ENCODE measurements at regions not wholly inside any gene's neighbourhood (a gene's known extent, or its start where the extent isn't known, plus 50 kb on each side); places are given as distances from the start of the nearest gene placed in this dataset.

DNA sequence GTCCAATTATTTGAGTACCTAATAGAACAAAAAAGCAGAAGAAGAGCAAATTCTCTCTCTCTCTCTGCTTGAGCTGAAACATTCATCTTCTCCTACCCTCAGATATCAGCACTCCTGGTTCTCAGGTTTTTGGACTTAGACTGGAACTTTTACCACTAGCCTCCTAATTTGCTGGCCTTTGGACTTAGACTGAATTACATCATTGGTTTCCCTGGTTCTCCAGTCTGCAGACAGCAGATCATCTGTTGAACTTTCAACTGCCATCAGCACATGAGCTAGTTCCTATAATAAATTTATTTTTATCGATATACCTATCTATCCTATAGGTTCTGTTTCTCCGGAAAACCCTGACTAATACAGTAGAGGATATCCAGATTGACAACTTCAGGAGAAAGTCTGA, 208.9 kb upstream of the GAS1 start:
- no peak overlapping the region for H3K4me3 ChIP-seq (ENCODE audit: low read depth, low read length)
- no peak overlapping the region for H2AFZ ChIP-seq (ENCODE audit: insufficient read depth, low read length, poor library complexity)
- H4K12ac ChIP-seq (ENCODE audit: low read depth, low read length) = no peak overlapping the region
- no CpG with 5 or more reads among the region's 2 CpGs for WGBS (ENCODE audit: extremely low coverage, insufficient coverage, insufficient read length)
- no peak overlapping the region for H3K14ac ChIP-seq (ENCODE audit: low read length)
- H2AK5ac ChIP-seq (ENCODE audit: low read length) = no peak overlapping the region
- no peak overlapping the region for H4K91ac ChIP-seq (ENCODE audit: low read depth, low read length)
- H2BK120ac ChIP-seq (ENCODE audit: insufficient read depth, low read length, poor library complexity) = no peak overlapping the region
- H3K9me3 ChIP-seq (ENCODE audit: insufficient read depth, low read depth, low read length) = no peaks in the 10 kb centered on the region
- no peak overlapping the region for H4K8ac ChIP-seq (ENCODE audit: low read depth, low read length)
- no peaks in the 10 kb centered on the region for H3K4me1 ChIP-seq (ENCODE audit: control insufficient read depth in 1 of 2, insufficient read depth in 2 of 2, low read length in 2 of 2)
- H3K79me2 ChIP-seq (ENCODE audit: control insufficient read depth, insufficient read depth, low read length, poor library complexity) = no peaks in the 10 kb centered on the region
- H3K23ac ChIP-seq (ENCODE audit: low read length) = no peak overlapping the region
- H2BK12ac ChIP-seq (ENCODE audit: low read length) = no peak overlapping the region
- no peak overlapping the region for H3K9ac ChIP-seq (ENCODE audit: low read length)
- H3K27me3 ChIP-seq (ENCODE audit: insufficient read depth, low read length) = no peaks in the 10 kb centered on the region
- H3K79me1 ChIP-seq (ENCODE audit: low read length) = no peaks in the 10 kb centered on the region
- H2BK5ac ChIP-seq (ENCODE audit: low read depth, low read length, poor library complexity) = no peak overlapping the region
- DNase-seq = no peak
- H3K4me2 ChIP-seq (ENCODE audit: low read length) = no peak overlapping the region
- no peak overlapping the region for H3K4ac ChIP-seq (ENCODE audit: low read depth, low read length)
- no peak overlapping the region for H3K27ac ChIP-seq (ENCODE audit: low read depth, low read length)
- no peaks in the 10 kb centered on the region for H3K36me3 ChIP-seq (ENCODE audit: control insufficient read depth in 1 of 2, insufficient read depth in 2 of 2, low read length in 2 of 2)
- no peak overlapping the region for H3K18ac ChIP-seq (ENCODE audit: low read length)

DNA sequence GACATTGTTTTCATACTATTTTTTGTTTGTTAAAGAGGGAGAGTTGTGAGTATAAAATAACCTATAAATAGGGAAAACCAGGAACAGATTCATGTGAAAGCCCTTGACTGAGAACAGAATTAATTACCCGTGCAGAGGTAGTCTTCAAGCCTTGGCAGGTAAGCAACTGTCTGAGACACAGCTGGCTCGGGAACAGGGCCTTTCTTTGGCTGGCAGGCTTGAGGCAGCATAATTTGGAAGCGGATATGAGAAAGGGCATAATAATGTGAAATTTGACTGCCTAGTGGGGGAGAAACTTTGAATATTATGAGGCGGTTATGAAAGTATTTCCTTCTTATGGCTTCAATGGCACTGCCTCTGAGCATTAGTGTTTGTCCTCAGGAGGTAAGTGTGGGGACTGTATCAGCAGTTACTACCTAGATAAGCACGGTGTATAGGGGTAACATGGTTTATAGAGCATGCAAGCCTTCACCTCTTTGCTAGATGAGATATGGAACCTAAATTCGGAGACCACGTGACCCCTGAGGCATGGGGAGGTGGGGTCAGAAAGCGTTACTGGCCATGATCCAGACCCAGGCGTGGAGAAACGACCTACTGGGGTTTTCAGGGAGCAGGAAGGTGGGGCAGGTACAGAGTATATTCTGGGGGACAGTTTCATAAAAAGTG, 210.2 kb upstream of the GAS1 start:
- no peaks in the 10 kb centered on the region for H3K27me3 ChIP-seq (ENCODE audit: insufficient read depth, low read length)
- no peak overlapping the region for H2BK12ac ChIP-seq (ENCODE audit: low read length)
- H4K8ac ChIP-seq (ENCODE audit: low read depth, low read length) = no peak overlapping the region
- no peak overlapping the region for H4K91ac ChIP-seq (ENCODE audit: low read depth, low read length)
- H2BK5ac ChIP-seq (ENCODE audit: low read depth, low read length, poor library complexity) = no peak overlapping the region
- no CpG with 5 or more reads among the region's 10 CpGs for WGBS (ENCODE audit: extremely low coverage, insufficient coverage, insufficient read length)
- H3K4me2 ChIP-seq (ENCODE audit: low read length) = no peak overlapping the region
- no peak overlapping the region for H3K14ac ChIP-seq (ENCODE audit: low read length)
- H2BK120ac ChIP-seq (ENCODE audit: insufficient read depth, low read length, poor library complexity) = no peak overlapping the region
- H3K79me1 ChIP-seq (ENCODE audit: low read length) = no peaks in the 10 kb centered on the region
- no peak overlapping the region for H3K23ac ChIP-seq (ENCODE audit: low read length)
- H2AK5ac ChIP-seq (ENCODE audit: low read length) = no peak overlapping the region
- H4K12ac ChIP-seq (ENCODE audit: low read depth, low read length) = no peak overlapping the region
- H3K27ac ChIP-seq (ENCODE audit: low read depth, low read length) = no peak overlapping the region
- H3K4ac ChIP-seq (ENCODE audit: low read depth, low read length) = no peak overlapping the region
- H3K18ac ChIP-seq (ENCODE audit: low read length) = no peak overlapping the region
- no peak overlapping the region for H2AFZ ChIP-seq (ENCODE audit: insufficient read depth, low read length, poor library complexity)
- DNase-seq = no peak
- H3K9ac ChIP-seq (ENCODE audit: low read length) = no peak overlapping the region
- no peak overlapping the region for H3K4me3 ChIP-seq (ENCODE audit: low read depth, low read length)
- H3K36me3 ChIP-seq (ENCODE audit: control insufficient read depth in 1 of 2, insufficient read depth in 2 of 2, low read length in 2 of 2) = no peaks in the 10 kb centered on the region
- no peaks in the 10 kb centered on the region for H3K9me3 ChIP-seq (ENCODE audit: insufficient read depth, low read depth, low read length)
- no peaks in the 10 kb centered on the region for H3K4me1 ChIP-seq (ENCODE audit: control insufficient read depth in 1 of 2, insufficient read depth in 2 of 2, low read length in 2 of 2)
- H3K79me2 ChIP-seq (ENCODE audit: control insufficient read depth, insufficient read depth, low read length, poor library complexity) = no peaks in the 10 kb centered on the region

DNA sequence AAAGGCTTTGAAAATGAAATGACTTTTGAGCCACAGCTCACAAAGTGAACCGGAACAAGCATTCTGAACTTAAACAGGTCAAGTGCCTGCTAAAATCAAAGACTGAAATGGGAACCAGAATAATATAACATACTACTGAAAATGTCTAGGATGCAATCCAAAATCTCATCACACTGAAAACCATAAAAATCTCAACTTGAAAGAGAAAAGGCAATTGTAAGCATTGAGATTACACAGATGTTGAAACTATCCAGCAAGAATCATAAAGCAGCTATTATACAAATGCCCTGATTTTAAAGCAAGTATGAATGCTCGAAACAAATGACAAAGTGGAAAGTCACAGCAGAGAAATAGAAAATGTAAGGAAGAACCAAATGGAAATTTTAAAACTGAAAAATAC, 211.5 kb upstream of the GAS1 start:
- no peak for DNase-seq

DNA sequence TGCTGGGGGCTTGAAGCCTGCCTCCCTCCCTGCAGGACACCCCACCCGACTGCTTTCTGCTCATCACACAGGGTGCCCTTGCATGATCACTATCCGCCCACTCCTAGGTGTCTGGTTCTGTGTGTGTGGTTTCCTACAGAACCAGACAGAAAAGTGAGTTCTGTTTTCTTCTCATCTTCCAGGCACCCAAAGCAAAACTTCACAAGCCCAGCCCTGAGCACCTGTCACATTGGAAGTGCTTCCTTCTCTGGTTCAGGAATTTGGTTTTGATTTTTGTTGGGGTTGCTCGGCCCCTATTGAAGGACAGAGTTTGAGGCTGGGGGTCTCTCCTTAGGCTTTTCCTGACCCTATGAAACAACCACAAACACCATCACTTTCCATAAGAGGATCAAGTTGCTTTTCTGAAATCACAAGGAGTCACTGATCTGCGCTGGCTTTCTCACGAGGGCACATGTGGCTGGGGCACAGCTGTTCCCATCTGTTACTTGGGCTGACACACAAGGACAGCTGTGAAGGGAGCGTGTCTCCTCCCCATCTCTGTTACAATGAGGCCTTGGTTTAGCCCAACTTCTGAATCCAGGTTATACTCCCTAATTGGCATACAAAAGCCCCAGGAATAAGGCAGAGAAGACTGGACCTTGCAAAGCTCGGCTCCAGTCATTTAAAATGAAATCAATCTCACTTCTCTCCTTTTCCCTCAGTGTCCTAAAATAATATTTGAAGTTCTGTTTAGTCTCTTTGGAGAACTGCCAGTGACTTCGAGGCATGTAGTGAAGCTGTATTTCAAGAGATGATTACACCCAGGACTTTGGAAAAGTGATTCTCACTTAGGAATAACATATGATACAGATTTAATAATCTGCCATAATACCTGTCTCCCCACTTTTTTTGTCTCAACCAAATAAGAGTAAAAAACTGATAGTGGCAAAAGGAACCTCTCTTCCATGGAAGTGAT, 213.1 kb upstream of the GAS1 start:
- no peak overlapping the region for H3K23ac ChIP-seq (ENCODE audit: low read length)
- DNase-seq = no peak
- H4K8ac ChIP-seq (ENCODE audit: low read depth, low read length) = no peak overlapping the region
- no peak overlapping the region for H2AFZ ChIP-seq (ENCODE audit: insufficient read depth, low read length, poor library complexity)
- H2BK5ac ChIP-seq (ENCODE audit: low read depth, low read length, poor library complexity) = no peak overlapping the region
- H3K4me1 ChIP-seq (ENCODE audit: control insufficient read depth in 1 of 2, insufficient read depth in 2 of 2, low read length in 2 of 2) = no peaks in the 10 kb centered on the region
- no CpG with 5 or more reads among the region's 8 CpGs for WGBS (ENCODE audit: extremely low coverage, insufficient coverage, insufficient read length)
- no peaks in the 10 kb centered on the region for H3K36me3 ChIP-seq (ENCODE audit: control insufficient read depth in 1 of 2, insufficient read depth in 2 of 2, low read length in 2 of 2)
- no peak overlapping the region for H4K12ac ChIP-seq (ENCODE audit: low read depth, low read length)
- H3K4ac ChIP-seq (ENCODE audit: low read depth, low read length) = no peak overlapping the region
- H3K14ac ChIP-seq (ENCODE audit: low read length) = no peak overlapping the region
- no peak overlapping the region for H3K9ac ChIP-seq (ENCODE audit: low read length)
- H3K27me3 ChIP-seq (ENCODE audit: insufficient read depth, low read length) = no peaks in the 10 kb centered on the region
- H3K79me2 ChIP-seq (ENCODE audit: control insufficient read depth, insufficient read depth, low read length, poor library complexity) = no peaks in the 10 kb centered on the region
- no peak overlapping the region for H3K4me3 ChIP-seq (ENCODE audit: low read depth, low read length)
- no peak overlapping the region for H2AK5ac ChIP-seq (ENCODE audit: low read length)
- H3K4me2 ChIP-seq (ENCODE audit: low read length) = no peak overlapping the region
- H2BK120ac ChIP-seq (ENCODE audit: insufficient read depth, low read length, poor library complexity) = no peak overlapping the region
- no peak overlapping the region for H3K18ac ChIP-seq (ENCODE audit: low read length)
- no peaks in the 10 kb centered on the region for H3K9me3 ChIP-seq (ENCODE audit: insufficient read depth, low read depth, low read length)
- no peaks in the 10 kb centered on the region for H3K79me1 ChIP-seq (ENCODE audit: low read length)
- no peak overlapping the region for H4K91ac ChIP-seq (ENCODE audit: low read depth, low read length)
- H2BK12ac ChIP-seq (ENCODE audit: low read length) = no peak overlapping the region
- no peak overlapping the region for H3K27ac ChIP-seq (ENCODE audit: low read depth, low read length)

More for the DNA sequence above, 211.5 kb upstream of the GAS1 start:
- Histone ChIP-seq H3K9ac (ENCODE audit: low read length) (no peak overlapping the region), H4K12ac (ENCODE audit: low read depth, low read length) (no peak overlapping the region), H3K4me3 (ENCODE audit: low read depth, low read length) (no peak overlapping the region), H4K8ac (ENCODE audit: low read depth, low read length) (no peak overlapping the region), H3K4me2 (ENCODE audit: low read length) (no peak overlapping the region), H3K23ac (ENCODE audit: low read length) (no peak overlapping the region), H3K18ac (ENCODE audit: low read length) (no peak overlapping the region), H2BK12ac (ENCODE audit: low read length) (no peak overlapping the region), H3K27me3 (ENCODE audit: insufficient read depth, low read length) (no peaks in the 10 kb centered on the region), H3K79me1 (ENCODE audit: low read length) (no peaks in the 10 kb centered on the region), H3K4me1 (ENCODE audit: control insufficient read depth in 1 of 2, insufficient read depth in 2 of 2, low read length in 2 of 2) (no peaks in the 10 kb centered on the region), H2AK5ac (ENCODE audit: low read length) (no peak overlapping the region), H4K91ac (ENCODE audit: low read depth, low read length) (no peak overlapping the region), H3K27ac (ENCODE audit: low read depth, low read length) (no peak overlapping the region), H3K79me2 (ENCODE audit: control insufficient read depth, insufficient read depth, low read length, poor library complexity) (no peaks in the 10 kb centered on the region), H2BK5ac (ENCODE audit: low read depth, low read length, poor library complexity) (no peak overlapping the region), H3K36me3 (ENCODE audit: control insufficient read depth in 1 of 2, insufficient read depth in 2 of 2, low read length in 2 of 2) (no peaks in the 10 kb centered on the region), H3K14ac (ENCODE audit: low read length) (no peak overlapping the region), H2BK120ac (ENCODE audit: insufficient read depth, low read length, poor library complexity) (no peak overlapping the region), H3K4ac (ENCODE audit: low read depth, low read length) (no peak overlapping the region), H2AFZ (ENCODE audit: insufficient read depth, low read length, poor library complexity) (no peak overlapping the region), H3K9me3 (ENCODE audit: insufficient read depth, low read depth, low read length) (no peaks in the 10 kb centered on the region)
- no CpG with 5 or more reads among the region's 2 CpGs for WGBS (ENCODE audit: extremely low coverage, insufficient coverage, insufficient read length)
